Rectal smooth muscle tissue (tissue), 1 donor: ENCODE measurements at regions not wholly inside any gene's neighbourhood (a gene's known extent, or its start where the extent isn't known, plus 50 kb on each side); places are given as distances from the start of the nearest gene placed in this dataset.
"Not testable (repeated sequence)": the region's sequence is repeated elsewhere in the genome, so short reads cannot be mapped to it uniquely, and the experiment has no call there.

Source experiments
- H3K27ac ChIP-seq: one replicate; pipeline ENCODE4 v1.7.0; 2013; ENCODE audit warnings: low read depth, low read length, inconsistent platforms
- H3K27me3 ChIP-seq: one replicate; pipeline ENCODE4 v1.7.0; 2013; ENCODE audit warnings: low read length; ENCODE audit not compliant: control insufficient read depth, insufficient read depth
- H3K36me3 ChIP-seq: one replicate; pipeline ENCODE4 v1.7.0; 2013; ENCODE audit warnings: low read length; ENCODE audit not compliant: control insufficient read depth, insufficient read depth
- H3K4me1 ChIP-seq: one replicate; pipeline ENCODE4 v1.7.0; 2013; ENCODE audit warnings: low read length; ENCODE audit not compliant: control insufficient read depth, insufficient read depth
- H3K4me3 ChIP-seq: one replicate; pipeline ENCODE4 v1.7.0; 2013; ENCODE audit warnings: low read length
- H3K9ac ChIP-seq: one replicate; pipeline ENCODE4 v1.7.0; 2013; ENCODE audit warnings: low read length

DNA sequence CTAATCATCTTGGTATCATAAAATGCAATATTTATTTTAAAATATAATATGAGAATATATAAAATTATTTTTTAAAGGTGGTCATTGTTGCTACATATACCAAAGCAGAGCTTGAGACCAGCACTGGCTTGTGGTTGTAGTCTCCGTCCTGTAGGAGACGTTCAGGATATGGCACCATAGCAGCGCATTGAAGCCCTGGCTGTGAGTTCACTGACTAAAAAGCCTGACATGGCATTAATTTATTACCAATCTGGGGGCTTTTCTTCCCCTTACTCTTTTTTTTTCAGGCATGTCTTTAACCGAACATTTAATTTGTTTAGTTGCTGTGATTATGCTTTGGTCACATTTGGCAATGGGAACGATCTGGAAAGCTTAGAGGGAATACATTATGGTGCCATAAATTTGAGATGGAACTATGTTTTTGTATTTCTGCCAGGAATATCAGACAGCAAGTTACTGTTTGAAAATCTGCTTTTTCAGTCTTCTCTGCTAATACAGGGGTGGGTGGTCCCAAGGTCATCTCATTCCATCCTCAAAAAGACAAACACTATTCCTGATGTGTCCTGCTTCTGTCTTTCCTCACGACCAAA lies 108.5 kb downstream of the ZIC4 start:
- no peak overlapping the region for H3K9ac ChIP-seq
- H3K36me3 ChIP-seq, result no peaks in the 10 kb centered on the region
- H3K27ac ChIP-seq, result no peak overlapping the region
- H3K4me3 ChIP-seq, result no peak overlapping the region
- peaks cover 12% of the 10 kb centered on the region for H3K4me1 ChIP-seq
- no peaks in the 10 kb centered on the region for H3K27me3 ChIP-seq

- not testable (repeated sequence) for H3K36me3 ChIP-seq, H3K27me3 ChIP-seq, H3K4me3 ChIP-seq
Observed at GRCh38 chr3:147287370-147287769, 119.0 kb downstream of the ZIC4 start.

DNA sequence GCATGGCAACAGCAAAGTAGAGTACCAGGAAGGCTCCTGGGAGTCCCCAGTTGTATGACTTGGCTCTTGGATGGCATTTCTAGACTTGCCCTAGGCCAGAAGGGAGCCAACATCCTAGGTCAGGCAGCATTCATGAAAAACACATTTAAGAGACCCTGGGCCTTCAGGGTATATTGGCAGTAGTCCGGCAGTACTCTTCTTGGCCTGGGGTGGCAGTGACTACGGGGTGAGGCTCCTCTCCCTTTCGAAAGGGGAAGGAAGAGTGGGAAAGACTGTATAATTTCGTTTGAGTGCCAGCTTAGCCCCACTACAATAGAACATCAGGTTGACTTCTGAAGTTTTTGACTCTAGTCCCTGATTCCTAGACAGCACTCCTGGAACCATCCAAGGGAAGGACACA lies 136.4 kb downstream of the ZIC4 start:
- Histone ChIP-seq H3K4me3 (no peak overlapping the region), H3K36me3 (no peaks in the 10 kb centered on the region), H3K4me1 (no peaks in the 10 kb centered on the region), H3K9ac (no peak overlapping the region), H3K27me3 (no peaks in the 10 kb centered on the region), H3K27ac (no peak overlapping the region)

More at GRCh38 chr3:147287370-147287769, 119.0 kb downstream of the ZIC4 start:
- not testable (repeated sequence) for H3K9ac ChIP-seq, H3K4me1 ChIP-seq, H3K27ac ChIP-seq

DNA sequence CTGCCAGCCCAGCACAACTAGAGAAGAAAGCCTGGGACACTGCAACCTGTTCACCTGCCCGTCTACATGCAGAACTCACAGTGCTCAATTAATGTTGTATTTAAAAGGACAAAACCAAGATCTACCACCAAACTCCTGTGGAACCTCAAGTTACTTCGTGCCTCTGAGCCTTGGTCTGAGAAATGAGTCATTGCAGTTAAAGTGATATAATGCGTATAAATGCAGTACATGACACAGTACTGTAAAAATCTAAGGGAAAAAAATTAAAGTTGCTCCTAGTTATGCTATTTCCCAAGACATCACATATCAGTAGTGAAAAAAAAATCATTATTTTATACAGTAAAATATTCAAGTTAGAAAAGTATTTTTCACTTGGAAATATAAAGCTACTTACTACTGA lies 138.9 kb downstream of the ZIC4 start:
- H3K9ac ChIP-seq, result no peak overlapping the region
- H3K27me3 ChIP-seq, result no peaks in the 10 kb centered on the region
- no peaks in the 10 kb centered on the region for H3K36me3 ChIP-seq
- no peaks in the 10 kb centered on the region for H3K4me1 ChIP-seq
- no peak overlapping the region for H3K4me3 ChIP-seq
- H3K27ac ChIP-seq, result no peak overlapping the region

GRCh38 chr3:147257944-147258343 lies 148.4 kb downstream of the ZIC4 start:
- no peak overlapping the region for H3K9ac ChIP-seq
- H3K27me3 ChIP-seq, result no peaks in the 10 kb centered on the region
- H3K36me3 ChIP-seq, result no peaks in the 10 kb centered on the region
- no peak overlapping the region for H3K4me3 ChIP-seq
- H3K27ac ChIP-seq, result no peak overlapping the region
- no peaks in the 10 kb centered on the region for H3K4me1 ChIP-seq

DNA sequence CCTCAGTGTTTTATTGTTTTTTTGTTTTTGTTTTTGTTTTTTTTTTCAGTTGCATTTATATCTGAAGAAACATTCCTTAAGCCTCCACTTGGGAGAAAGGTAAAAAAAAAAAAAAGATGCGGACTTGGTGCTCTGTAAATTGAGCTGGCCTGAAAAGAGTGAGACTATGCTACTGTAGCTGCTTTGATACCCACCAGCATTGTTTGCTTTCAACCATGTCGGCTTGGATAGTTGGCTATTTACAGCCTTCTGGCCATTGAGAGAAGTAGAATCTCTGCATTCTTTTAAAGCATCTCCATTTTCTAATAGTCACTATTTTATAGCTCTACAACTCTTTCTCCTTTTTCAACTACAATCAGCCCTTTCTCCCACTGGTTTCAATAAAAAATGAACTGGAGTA lies 149.6 kb downstream of the ZIC4 start:
- H3K9ac ChIP-seq, result no peak overlapping the region
- no peak overlapping the region for H3K4me3 ChIP-seq
- H3K36me3 ChIP-seq, result no peaks in the 10 kb centered on the region
- no peaks in the 10 kb centered on the region for H3K4me1 ChIP-seq
- no peak overlapping the region for H3K27ac ChIP-seq
- H3K27me3 ChIP-seq, result no peaks in the 10 kb centered on the region

- Histone ChIP-seq H3K4me1 (no peaks in the 10 kb centered on the region), H3K36me3 (no peaks in the 10 kb centered on the region), H3K27ac (no peak overlapping the region), H3K27me3 (no peaks in the 10 kb centered on the region), H3K4me3 (no peak overlapping the region), H3K9ac (no peak overlapping the region)
Observed at GRCh38 chr3:147246906-147247305, 159.4 kb downstream of the ZIC4 start.

- not testable (repeated sequence) for H3K4me1 ChIP-seq, H3K4me3 ChIP-seq
Observed at GRCh38 chr3:147245638-147246037, 160.7 kb downstream of the ZIC4 start.

GRCh38 chr3:147245022-147245421 lies 161.3 kb downstream of the ZIC4 start:
- not testable (repeated sequence) for H3K36me3 ChIP-seq, H3K4me3 ChIP-seq, H3K4me1 ChIP-seq, H3K27ac ChIP-seq, H3K9ac ChIP-seq, H3K27me3 ChIP-seq

More at GRCh38 chr3:147245638-147246037, 160.7 kb downstream of the ZIC4 start:
- H3K36me3 ChIP-seq, H3K27me3 ChIP-seq, H3K9ac ChIP-seq, H3K27ac ChIP-seq: not testable (repeated sequence)

DNA sequence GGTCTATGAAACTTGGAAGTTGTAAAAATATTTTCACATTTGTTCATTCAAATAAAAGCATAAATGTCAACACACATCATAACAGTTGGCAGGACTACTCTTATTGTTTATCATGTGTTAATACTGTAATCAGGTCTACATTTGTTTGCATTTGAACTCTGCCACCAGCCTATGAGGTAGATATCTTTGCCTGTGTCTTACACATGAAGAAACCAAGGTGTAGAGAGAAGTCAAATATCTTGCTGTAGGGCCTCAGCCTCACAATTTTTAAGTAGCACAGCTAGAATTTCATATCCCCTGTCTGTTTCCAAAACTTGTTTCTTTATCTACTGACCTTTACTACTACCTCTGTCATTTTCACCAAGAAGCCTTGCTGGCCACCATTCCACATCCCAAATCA lies 161.9 kb downstream of the ZIC4 start:
- H3K36me3 ChIP-seq, result no peaks in the 10 kb centered on the region
- no peaks in the 10 kb centered on the region for H3K4me1 ChIP-seq
- no peak overlapping the region for H3K4me3 ChIP-seq
- H3K9ac ChIP-seq, result no peak overlapping the region
- no peak overlapping the region for H3K27ac ChIP-seq
- no peaks in the 10 kb centered on the region for H3K27me3 ChIP-seq

- H3K36me3 ChIP-seq, result no peaks in the 10 kb centered on the region
- H3K4me1 ChIP-seq, result no peaks in the 10 kb centered on the region
- no peak overlapping the region for H3K4me3 ChIP-seq
- H3K9ac ChIP-seq, result no peak overlapping the region
- no peak overlapping the region for H3K27ac ChIP-seq
- no peaks in the 10 kb centered on the region for H3K27me3 ChIP-seq
Observed at GRCh38 chr3:147240581-147240980, 165.8 kb downstream of the ZIC4 start.

GRCh38 chr3:147237991-147238390 lies 168.4 kb downstream of the ZIC4 start:
- no peak overlapping the region for H3K4me3 ChIP-seq
- no peaks in the 10 kb centered on the region for H3K4me1 ChIP-seq
- no peaks in the 10 kb centered on the region for H3K27me3 ChIP-seq
- no peaks in the 10 kb centered on the region for H3K36me3 ChIP-seq
- no peak overlapping the region for H3K27ac ChIP-seq
- H3K9ac ChIP-seq, result no peak overlapping the region

- not testable (repeated sequence) for H3K9ac ChIP-seq, H3K27ac ChIP-seq, H3K27me3 ChIP-seq, H3K36me3 ChIP-seq, H3K4me3 ChIP-seq, H3K4me1 ChIP-seq
Observed at GRCh38 chr3:147231980-147232379, 174.4 kb downstream of the ZIC4 start.
